ENCODE measurements at regions not wholly inside any gene's neighbourhood (a gene's known extent, or its start where the extent isn't known, plus 50 kb on each side); places are given as distances from the start of the nearest gene placed in this dataset.

DNA sequence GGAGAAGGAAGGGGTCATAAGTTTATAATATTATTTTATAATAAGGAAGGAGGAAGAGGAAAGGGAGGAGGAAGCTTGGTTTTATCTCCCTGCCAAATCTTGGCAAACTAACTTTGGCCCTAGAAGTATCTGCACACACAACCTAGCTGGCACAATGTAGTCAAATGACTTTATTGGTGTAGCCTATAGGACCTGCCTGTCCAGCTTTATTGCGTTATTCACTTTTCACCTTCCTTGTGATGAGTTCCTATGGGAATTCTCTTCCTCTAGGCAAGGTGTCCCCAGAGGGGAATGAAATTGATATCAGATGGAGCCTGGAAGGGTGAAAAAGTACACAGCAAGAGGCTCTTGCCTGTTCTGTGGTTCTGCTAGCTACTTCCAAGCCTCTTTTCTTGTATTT is 111.2 kb upstream of the SLC25A36 start (continued):
- TF ChIP-seq, protein P1, sequence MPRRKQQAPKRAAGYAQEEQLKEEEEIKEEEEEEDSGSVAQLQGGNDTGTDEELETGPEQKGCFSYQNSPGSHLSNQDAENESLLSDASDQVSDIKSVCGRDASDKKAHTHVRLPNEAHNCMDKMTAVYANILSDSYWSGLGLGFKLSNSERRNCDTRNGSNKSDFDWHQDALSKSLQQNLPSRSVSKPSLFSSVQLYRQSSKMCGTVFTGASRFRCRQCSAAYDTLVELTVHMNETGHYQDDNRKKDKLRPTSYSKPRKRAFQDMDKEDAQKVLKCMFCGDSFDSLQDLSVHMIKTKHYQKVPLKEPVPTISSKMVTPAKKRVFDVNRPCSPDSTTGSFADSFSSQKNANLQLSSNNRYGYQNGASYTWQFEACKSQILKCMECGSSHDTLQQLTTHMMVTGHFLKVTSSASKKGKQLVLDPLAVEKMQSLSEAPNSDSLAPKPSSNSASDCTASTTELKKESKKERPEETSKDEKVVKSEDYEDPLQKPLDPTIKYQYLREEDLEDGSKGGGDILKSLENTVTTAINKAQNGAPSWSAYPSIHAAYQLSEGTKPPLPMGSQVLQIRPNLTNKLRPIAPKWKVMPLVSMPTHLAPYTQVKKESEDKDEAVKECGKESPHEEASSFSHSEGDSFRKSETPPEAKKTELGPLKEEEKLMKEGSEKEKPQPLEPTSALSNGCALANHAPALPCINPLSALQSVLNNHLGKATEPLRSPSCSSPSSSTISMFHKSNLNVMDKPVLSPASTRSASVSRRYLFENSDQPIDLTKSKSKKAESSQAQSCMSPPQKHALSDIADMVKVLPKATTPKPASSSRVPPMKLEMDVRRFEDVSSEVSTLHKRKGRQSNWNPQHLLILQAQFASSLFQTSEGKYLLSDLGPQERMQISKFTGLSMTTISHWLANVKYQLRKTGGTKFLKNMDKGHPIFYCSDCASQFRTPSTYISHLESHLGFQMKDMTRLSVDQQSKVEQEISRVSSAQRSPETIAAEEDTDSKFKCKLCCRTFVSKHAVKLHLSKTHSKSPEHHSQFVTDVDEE (CRISPR knock-in tag; IDR thresholded peaks at IDR 0.05): no peak
- TF ChIP-seq GLIS3 (CRISPR knock-in tag; IDR thresholded peaks at IDR 0.05) (no peak), PPARA (CRISPR knock-in tag; IDR thresholded peaks at IDR 0.05; ENCODE audit: borderline replicate concordance) (no peak), RARB (CRISPR knock-in tag; IDR thresholded peaks at IDR 0.05) (no peak), TOX (CRISPR knock-in tag; IDR thresholded peaks at IDR 0.05; ENCODE audit: borderline replicate concordance) (no peak)

DNA sequence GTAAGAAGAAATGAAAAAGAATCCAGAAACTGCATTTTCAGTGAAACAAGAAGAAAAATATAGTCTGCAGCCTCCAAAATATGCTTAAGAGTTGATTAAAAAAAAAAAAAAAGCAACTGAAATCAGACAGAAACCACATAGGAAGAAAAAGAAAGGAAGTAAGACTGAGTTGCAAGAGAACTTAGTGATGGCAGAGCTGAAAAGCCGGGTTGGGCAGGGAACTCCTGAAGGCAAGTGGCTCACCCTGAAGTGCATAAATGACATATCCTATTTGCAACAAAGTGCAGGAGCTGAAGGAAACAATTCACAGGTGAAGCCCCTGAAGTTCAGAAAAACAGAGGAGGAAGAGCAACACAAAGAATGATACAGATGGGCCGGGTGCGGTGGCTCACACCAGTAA is 108.8 kb upstream of the SLC25A36 start:
- ATAC-seq: no peak
- no peak for TF ChIP-seq CSDC2 (CRISPR knock-in tag; IDR thresholded peaks at IDR 0.05)
- TF ChIP-seq, protein P2, sequence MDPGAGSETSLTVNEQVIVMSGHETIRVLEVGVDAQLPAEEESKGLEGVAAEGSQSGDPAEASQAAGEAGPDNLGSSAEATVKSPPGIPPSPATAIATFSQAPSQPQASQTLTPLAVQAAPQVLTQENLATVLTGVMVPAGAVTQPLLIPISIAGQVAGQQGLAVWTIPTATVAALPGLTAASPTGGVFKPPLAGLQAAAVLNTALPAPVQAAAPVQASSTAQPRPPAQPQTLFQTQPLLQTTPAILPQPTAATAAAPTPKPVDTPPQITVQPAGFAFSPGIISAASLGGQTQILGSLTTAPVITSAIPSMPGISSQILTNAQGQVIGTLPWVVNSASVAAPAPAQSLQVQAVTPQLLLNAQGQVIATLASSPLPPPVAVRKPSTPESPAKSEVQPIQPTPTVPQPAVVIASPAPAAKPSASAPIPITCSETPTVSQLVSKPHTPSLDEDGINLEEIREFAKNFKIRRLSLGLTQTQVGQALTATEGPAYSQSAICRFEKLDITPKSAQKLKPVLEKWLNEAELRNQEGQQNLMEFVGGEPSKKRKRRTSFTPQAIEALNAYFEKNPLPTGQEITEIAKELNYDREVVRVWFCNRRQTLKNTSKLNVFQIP (CRISPR knock-in tag; IDR thresholded peaks at IDR 0.05; ENCODE audit: borderline replicate concordance, low read depth): no peak
- TF ChIP-seq RARB (CRISPR knock-in tag; IDR thresholded peaks at IDR 0.05): no peak
- TF ChIP-seq ISL1 (CRISPR knock-in tag; IDR thresholded peaks at IDR 0.05): no peak
- no peak for TF ChIP-seq SNAI2 (CRISPR knock-in tag; IDR thresholded peaks at IDR 0.05)
- TF ChIP-seq ZNF70 (CRISPR knock-in tag; IDR thresholded peaks at IDR 0.05): no peak
- no peak for TF ChIP-seq PPARA (CRISPR knock-in tag; IDR thresholded peaks at IDR 0.05; ENCODE audit: borderline replicate concordance)
- TF ChIP-seq ZFP3 (CRISPR knock-in tag; IDR thresholded peaks at IDR 0.05): no peak
- TF ChIP-seq, protein P1 (CRISPR knock-in tag; IDR thresholded peaks at IDR 0.05): no peak
- TF ChIP-seq, protein P3, sequence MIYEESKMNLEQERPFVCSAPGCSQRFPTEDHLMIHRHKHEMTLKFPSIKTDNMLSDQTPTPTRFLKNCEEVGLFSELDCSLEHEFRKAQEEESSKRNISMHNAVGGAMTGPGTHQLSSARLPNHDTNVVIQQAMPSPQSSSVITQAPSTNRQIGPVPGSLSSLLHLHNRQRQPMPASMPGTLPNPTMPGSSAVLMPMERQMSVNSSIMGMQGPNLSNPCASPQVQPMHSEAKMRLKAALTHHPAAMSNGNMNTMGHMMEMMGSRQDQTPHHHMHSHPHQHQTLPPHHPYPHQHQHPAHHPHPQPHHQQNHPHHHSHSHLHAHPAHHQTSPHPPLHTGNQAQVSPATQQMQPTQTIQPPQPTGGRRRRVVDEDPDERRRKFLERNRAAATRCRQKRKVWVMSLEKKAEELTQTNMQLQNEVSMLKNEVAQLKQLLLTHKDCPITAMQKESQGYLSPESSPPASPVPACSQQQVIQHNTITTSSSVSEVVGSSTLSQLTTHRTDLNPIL (CRISPR knock-in tag; IDR thresholded peaks at IDR 0.05; ENCODE audit: low read depth): no peak
- TF ChIP-seq, protein P4, sequence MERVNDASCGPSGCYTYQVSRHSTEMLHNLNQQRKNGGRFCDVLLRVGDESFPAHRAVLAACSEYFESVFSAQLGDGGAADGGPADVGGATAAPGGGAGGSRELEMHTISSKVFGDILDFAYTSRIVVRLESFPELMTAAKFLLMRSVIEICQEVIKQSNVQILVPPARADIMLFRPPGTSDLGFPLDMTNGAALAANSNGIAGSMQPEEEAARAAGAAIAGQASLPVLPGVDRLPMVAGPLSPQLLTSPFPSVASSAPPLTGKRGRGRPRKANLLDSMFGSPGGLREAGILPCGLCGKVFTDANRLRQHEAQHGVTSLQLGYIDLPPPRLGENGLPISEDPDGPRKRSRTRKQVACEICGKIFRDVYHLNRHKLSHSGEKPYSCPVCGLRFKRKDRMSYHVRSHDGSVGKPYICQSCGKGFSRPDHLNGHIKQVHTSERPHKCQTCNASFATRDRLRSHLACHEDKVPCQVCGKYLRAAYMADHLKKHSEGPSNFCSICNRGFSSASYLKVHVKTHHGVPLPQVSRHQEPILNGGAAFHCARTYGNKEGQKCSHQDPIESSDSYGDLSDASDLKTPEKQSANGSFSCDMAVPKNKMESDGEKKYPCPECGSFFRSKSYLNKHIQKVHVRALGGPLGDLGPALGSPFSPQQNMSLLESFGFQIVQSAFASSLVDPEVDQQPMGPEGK (CRISPR knock-in tag; IDR thresholded peaks at IDR 0.05; ENCODE audit: borderline replicate concordance): no peak
- TF ChIP-seq ESRRG (CRISPR knock-in tag; IDR thresholded peaks at IDR 0.05): no peak

DNA sequence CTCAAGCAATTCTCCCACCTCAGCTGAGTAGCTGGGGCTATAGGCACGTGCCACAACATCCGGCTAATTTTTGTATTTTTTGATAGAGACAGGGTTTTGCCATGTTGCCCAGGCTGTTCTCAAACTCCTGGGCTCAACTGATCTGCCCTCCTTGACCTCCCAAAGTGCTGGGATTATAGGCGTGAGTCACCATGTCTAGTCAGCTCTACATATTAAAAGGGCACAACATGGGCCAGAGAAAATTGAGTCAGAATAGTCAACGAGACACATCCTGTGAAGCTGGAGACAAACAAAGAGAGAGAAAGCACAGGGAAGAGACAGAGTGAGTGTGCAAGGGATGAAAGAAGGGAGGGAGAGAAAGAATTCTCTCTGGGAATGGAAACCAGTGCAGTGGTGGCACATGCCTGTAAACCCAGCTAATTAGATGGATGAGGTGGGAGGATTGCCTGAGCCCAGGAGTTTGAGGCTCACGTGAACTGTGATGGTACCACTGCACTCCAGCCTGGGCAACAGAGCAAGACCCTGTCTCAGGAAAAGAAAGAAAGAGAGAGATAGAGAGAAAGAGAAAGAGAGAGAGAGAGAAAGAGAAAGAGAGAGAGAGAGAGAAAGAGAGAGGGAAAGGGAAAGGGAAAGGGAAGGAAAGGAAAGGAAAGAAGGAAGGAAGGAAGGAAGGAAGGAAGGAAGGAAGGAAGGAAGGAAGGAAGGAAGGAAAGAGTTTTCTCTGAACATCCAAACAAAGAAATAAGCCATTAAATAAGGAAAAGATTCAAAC is 107.2 kb upstream of the SLC25A36 start:
- TF ChIP-seq PPARA (CRISPR knock-in tag; IDR thresholded peaks at IDR 0.05; ENCODE audit: borderline replicate concordance) (no peak), GLIS3 (CRISPR knock-in tag; IDR thresholded peaks at IDR 0.05) (no peak), ZFP3 (CRISPR knock-in tag; IDR thresholded peaks at IDR 0.05) (no peak), BACH2 (CRISPR knock-in tag; IDR thresholded peaks at IDR 0.05; ENCODE audit: borderline replicate concordance) (no peak), ZFP30 (CRISPR knock-in tag; IDR thresholded peaks at IDR 0.05) (no peak), TCF4 (CRISPR knock-in tag; IDR thresholded peaks at IDR 0.05; ENCODE audit: borderline replicate concordance) (no peak)
- TF ChIP-seq, protein P5, sequence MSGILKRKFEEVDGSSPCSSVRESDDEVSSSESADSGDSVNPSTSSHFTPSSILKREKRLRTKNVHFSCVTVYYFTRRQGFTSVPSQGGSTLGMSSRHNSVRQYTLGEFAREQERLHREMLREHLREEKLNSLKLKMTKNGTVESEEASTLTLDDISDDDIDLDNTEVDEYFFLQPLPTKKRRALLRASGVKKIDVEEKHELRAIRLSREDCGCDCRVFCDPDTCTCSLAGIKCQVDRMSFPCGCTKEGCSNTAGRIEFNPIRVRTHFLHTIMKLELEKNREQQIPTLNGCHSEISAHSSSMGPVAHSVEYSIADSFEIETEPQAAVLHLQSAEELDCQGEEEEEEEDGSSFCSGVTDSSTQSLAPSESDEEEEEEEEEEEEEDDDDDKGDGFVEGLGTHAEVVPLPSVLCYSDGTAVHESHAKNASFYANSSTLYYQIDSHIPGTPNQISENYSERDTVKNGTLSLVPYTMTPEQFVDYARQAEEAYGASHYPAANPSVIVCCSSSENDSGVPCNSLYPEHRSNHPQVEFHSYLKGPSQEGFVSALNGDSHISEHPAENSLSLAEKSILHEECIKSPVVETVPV (CRISPR knock-in tag; IDR thresholded peaks at IDR 0.05): no peak
- no peak for ATAC-seq

Data from SK-N-SH treated with all-trans-retinoic acid at 6 μM for 48 hours (cell line).